ENCODE measurements at regions not wholly inside any gene's neighbourhood (a gene's known extent, or its start where the extent isn't known, plus 50 kb on each side); places are given as distances from the start of the nearest gene placed in this dataset.

GRCh38 chr9:2343756-2344155, 277.8 kb upstream of the VLDLR start (continued):
- TF ChIP-seq PBX3 (CRISPR knock-in tag; IDR thresholded peaks at IDR 0.05) (no peak), ZNF362 (tag by site-specific recombination; IDR thresholded peaks at IDR 0.05) (no peak), ZSCAN4 (tag by site-specific recombination; IDR thresholded peaks at IDR 0.05) (no peak), SP2 (tag by site-specific recombination; IDR thresholded peaks at IDR 0.05) (no peak), ZNF585B (tag by site-specific recombination; IDR thresholded peaks at IDR 0.05) (no peak)

- H3K4me3 ChIP-seq (ENCODE audit: low read depth, low read length), result no peak overlapping the region
- no peak overlapping the region for H3K27ac ChIP-seq (ENCODE audit: extremely low read depth, low read depth, low read length)
- POLR2A ChIA-PET, result no interaction called here
- no peaks in the 10 kb centered on the region for H3K9me3 ChIP-seq (ENCODE audit: control insufficient read depth, insufficient read depth, low read depth, low read length)
- no peaks in the 10 kb centered on the region for H3K36me3 ChIP-seq (ENCODE audit: control insufficient read depth in 2 of 2, insufficient read depth in 1 of 2, low read length in 2 of 2)
- TF ChIP-seq ZNF398 (tag by site-specific recombination; IDR thresholded peaks at IDR 0.05) (no peak), HIC1 (tag by site-specific recombination; IDR thresholded peaks at IDR 0.05) (no peak), ZFHX2 (tag by site-specific recombination; conservative IDR thresholded peaks at IDR 0.05) (no peak), ZNF768 (tag by site-specific recombination; IDR thresholded peaks at IDR 0.05) (no peak), ZNF664 (tag by site-specific recombination; IDR thresholded peaks at IDR 0.05) (no peak), ZSCAN4 (tag by site-specific recombination; IDR thresholded peaks at IDR 0.05) (no peak), AEBP2 (tag by site-specific recombination; IDR thresholded peaks at IDR 0.05; ENCODE audit: borderline replicate concordance) (no peak), ZBTB49 (tag by site-specific recombination; IDR thresholded peaks at IDR 0.05; ENCODE audit: low read depth) (no peak), ZNF175 (tag by site-specific recombination; IDR thresholded peaks at IDR 0.05) (no peak), ZNF549 (tag by site-specific recombination; IDR thresholded peaks at IDR 0.05) (no peak), ZNF677 (tag by site-specific recombination; IDR thresholded peaks at IDR 0.05) (no peak)
- no peaks in the 10 kb centered on the region for H3K4me1 ChIP-seq (ENCODE audit: control insufficient read depth, insufficient read depth, low read length)
- CTCF ChIA-PET, result no interaction called here
Measured at GRCh38 chr9:2344436-2344835, 277.2 kb upstream of the VLDLR start.
